Large intestine (tissue), 3 donors: ENCODE measurements at regions not wholly inside any gene's neighbourhood (a gene's known extent, or its start where the extent isn't known, plus 50 kb on each side); places are given as distances from the start of the nearest gene placed in this dataset.
A peak's percentile ranks its signal among the peaks of the same experiment; 100 is the strongest.

Source experiments
- DNase-seq, 2 donors: peaks; one replicate each; pipeline versions ENCODE4 v3.0.0 to v3.0.0-alpha.2; 2013
- H3K27ac ChIP-seq: one replicate; pipeline ENCODE4 v1.5.1; 2013; ENCODE audit warnings: low read length
- H3K27me3 ChIP-seq: 2 replicates; pipeline ENCODE4 v1.6.1; 2013; ENCODE audit warnings: low read length; ENCODE audit not compliant: control insufficient read depth, insufficient read depth
- H3K36me3 ChIP-seq: 2 replicates; pipeline ENCODE4 v1.6.1; 2013; ENCODE audit warnings: low read length; ENCODE audit not compliant: control insufficient read depth, insufficient read depth
- H3K4me1 ChIP-seq: one replicate; pipeline ENCODE4 v1.6.1; 2013; ENCODE audit warnings: low read length; ENCODE audit not compliant: control insufficient read depth, insufficient read depth
- H3K4me3 ChIP-seq: one replicate; pipeline ENCODE4 v1.5.1; 2013; ENCODE audit warnings: low read length
- H3K9me3 ChIP-seq: one replicate; pipeline ENCODE4 v1.6.1; 2013; ENCODE audit warnings: mild to moderate bottlenecking, low read depth, low read length, moderate library complexity; ENCODE audit not compliant: control insufficient read depth
- WGBS: methylation state at CpG from one replicate; pipeline ENCODE4 v1.1.5; 2013; ENCODE audit warnings: low lambda C conversion rate; ENCODE audit not compliant: insufficient coverage; 5-methylcytosine and 5-hydroxymethylcytosine counted together

- Histone ChIP-seq H3K27me3 (no peaks in the 10 kb centered on the region), H3K9me3 (no peaks in the 10 kb centered on the region), H3K4me3 (no peak overlapping the region), H3K4me1 (no peaks in the 10 kb centered on the region), H3K36me3 (no peaks in the 10 kb centered on the region), H3K27ac (no peak overlapping the region)
- WGBS = no CpG with 5 or more reads among the region's 1 CpG
- DNase-seq = no peak
Observed at GRCh38 chr9:81193362-81194339, 495.7 kb downstream of the TLE1 start.

GRCh38 chr9:81191222-81191621 lies 498.1 kb downstream of the TLE1 start:
- Histone ChIP-seq H3K27me3 (no peaks in the 10 kb centered on the region), H3K4me3 (no peak overlapping the region), H3K4me1 (no peaks in the 10 kb centered on the region), H3K36me3 (no peaks in the 10 kb centered on the region), H3K9me3 (no peaks in the 10 kb centered on the region), H3K27ac (no peak overlapping the region)
- WGBS = 100% methylated on average over 2 of the region's 2 CpGs
- DNase-seq = no peak

GRCh38 chr9:81190659-81191058 lies 498.7 kb downstream of the TLE1 start:
- no peaks in the 10 kb centered on the region for H3K36me3 ChIP-seq
- WGBS = 67% methylated on average over 1 of the region's 1 CpG
- H3K27me3 ChIP-seq = no peaks in the 10 kb centered on the region
- no peaks in the 10 kb centered on the region for H3K9me3 ChIP-seq
- H3K27ac ChIP-seq = no peak overlapping the region
- DNase-seq = no peak
- H3K4me1 ChIP-seq = no peaks in the 10 kb centered on the region
- H3K4me3 ChIP-seq = no peak overlapping the region

- Histone ChIP-seq H3K36me3 (no peaks in the 10 kb centered on the region), H3K9me3 (no peaks in the 10 kb centered on the region), H3K27me3 (no peaks in the 10 kb centered on the region), H3K27ac (no peak overlapping the region), H3K4me3 (no peak overlapping the region), H3K4me1 (no peaks in the 10 kb centered on the region)
- 50% methylated on average over 1 of the region's 1 CpG for WGBS
- peak; percentile 3 to 27 for DNase-seq
Observed at GRCh38 chr9:81183761-81184160, 505.6 kb downstream of the TLE1 start.

GRCh38 chr9:81182431-81182830 lies 506.9 kb downstream of the TLE1 start:
- H3K4me3 ChIP-seq = no peak overlapping the region
- no peaks in the 10 kb centered on the region for H3K9me3 ChIP-seq
- no peaks in the 10 kb centered on the region for H3K4me1 ChIP-seq
- WGBS = no CpG with 5 or more reads among the region's 1 CpG
- no peaks in the 10 kb centered on the region for H3K27me3 ChIP-seq
- no peak for DNase-seq
- H3K27ac ChIP-seq = no peak overlapping the region
- H3K36me3 ChIP-seq = no peaks in the 10 kb centered on the region

- H3K4me1 ChIP-seq = no peaks in the 10 kb centered on the region
- DNase-seq = no peak
- H3K27me3 ChIP-seq = no peaks in the 10 kb centered on the region
- H3K9me3 ChIP-seq = no peaks in the 10 kb centered on the region
- H3K36me3 ChIP-seq = no peaks in the 10 kb centered on the region
- 83% methylated on average over 1 of the region's 3 CpGs for WGBS
- no peak overlapping the region for H3K27ac ChIP-seq
- H3K4me3 ChIP-seq = no peak overlapping the region
Observed at GRCh38 chr9:81174023-81174422, 515.3 kb downstream of the TLE1 start.

- 88% methylated on average over 1 of the region's 2 CpGs for WGBS
- no peaks in the 10 kb centered on the region for H3K4me1 ChIP-seq
- H3K4me3 ChIP-seq = no peak overlapping the region
- H3K9me3 ChIP-seq = no peaks in the 10 kb centered on the region
- no peaks in the 10 kb centered on the region for H3K27me3 ChIP-seq
- no peak overlapping the region for H3K27ac ChIP-seq
- no peak for DNase-seq
- H3K36me3 ChIP-seq = no peaks in the 10 kb centered on the region
Observed at GRCh38 chr9:81171689-81172088, 517.7 kb downstream of the TLE1 start.

- Histone ChIP-seq H3K36me3 (no peaks in the 10 kb centered on the region), H3K4me1 (no peaks in the 10 kb centered on the region), H3K27ac (no peak overlapping the region), H3K27me3 (no peaks in the 10 kb centered on the region), H3K9me3 (no peaks in the 10 kb centered on the region), H3K4me3 (no peak overlapping the region)
- WGBS = no CpG with 5 or more reads among the region's 11 CpGs
- DNase-seq = no peak
Observed at GRCh38 chr9:81162361-81162760, 527.0 kb downstream of the TLE1 start.

GRCh38 chr9:81156381-81156780 lies 533.0 kb downstream of the TLE1 start:
- no peaks in the 10 kb centered on the region for H3K9me3 ChIP-seq
- H3K4me3 ChIP-seq = no peak overlapping the region
- DNase-seq = no peak
- no peaks in the 10 kb centered on the region for H3K4me1 ChIP-seq
- no peaks in the 10 kb centered on the region for H3K27me3 ChIP-seq
- no peaks in the 10 kb centered on the region for H3K36me3 ChIP-seq
- no peak overlapping the region for H3K27ac ChIP-seq

- no peaks in the 10 kb centered on the region for H3K27me3 ChIP-seq
- 50% methylated on average over 1 of the region's 2 CpGs for WGBS
- H3K4me3 ChIP-seq = no peak overlapping the region
- H3K9me3 ChIP-seq = no peaks in the 10 kb centered on the region
- no peaks in the 10 kb centered on the region for H3K36me3 ChIP-seq
- no peak overlapping the region for H3K27ac ChIP-seq
- DNase-seq = no peak
- H3K4me1 ChIP-seq = no peaks in the 10 kb centered on the region
Observed at GRCh38 chr9:81150016-81150625, 539.2 kb downstream of the TLE1 start.
